HFF-Myc (cell line): ENCODE measurements at regions not wholly inside any gene's neighbourhood (a gene's known extent, or its start where the extent isn't known, plus 50 kb on each side); places are given as distances from the start of the nearest gene placed in this dataset.

Experiments
- DNase-seq: peaks from one replicate; pipeline ENCODE4 v3.0.0-alpha.2; 2011; ENCODE audit warnings: low read depth; ENCODE audit errors: extremely low read depth
- H3K4me3 ChIP-seq: replicated peaks from 2 replicates; pipeline ENCODE4 v1.5.1; 2011; ENCODE audit warnings: low read depth, mild to moderate bottlenecking, control low read depth, low read length
- CTCF ChIP-seq: IDR thresholded peaks from 2 replicates; pipeline ENCODE4 v1.5.1; 2012; ENCODE audit warnings: mild to moderate bottlenecking, low read depth, low read length, control low read depth; ENCODE audit errors: missing control alignments

- no peak for TF ChIP-seq CTCF
- DNase-seq: no peak
- no peak overlapping the region for H3K4me3 ChIP-seq
Observed at GRCh38 chr4:29718136-29718535, 1002.0 kb upstream of the PCDH7 start.

- no peak overlapping the region for H3K4me3 ChIP-seq
- no peak for TF ChIP-seq CTCF
- DNase-seq: no peak
Observed at GRCh38 chr4:29722253-29722652, 997.9 kb upstream of the PCDH7 start.

- no peak for TF ChIP-seq CTCF
- DNase-seq: no peak
- no peak overlapping the region for H3K4me3 ChIP-seq
Observed at GRCh38 chr4:29726938-29727337, 993.2 kb upstream of the PCDH7 start.

GRCh38 chr4:29734343-29735213 lies 985.6 kb upstream of the PCDH7 start:
- no peak overlapping the region for H3K4me3 ChIP-seq
- DNase-seq: no peak
- no peak for TF ChIP-seq CTCF

- DNase-seq: no peak
- H3K4me3 ChIP-seq: no peak overlapping the region
- TF ChIP-seq CTCF: no peak
Observed at GRCh38 chr4:29756966-29757365, 963.2 kb upstream of the PCDH7 start.

- DNase-seq: no peak
- TF ChIP-seq CTCF: no peak
- no peak overlapping the region for H3K4me3 ChIP-seq
Observed at GRCh38 chr4:29762151-29762550, 958.0 kb upstream of the PCDH7 start.
